HG03064 (cell line): ENCODE measurements at regions not wholly inside any gene's neighbourhood (a gene's known extent, or its start where the extent isn't known, plus 50 kb on each side); places are given as distances from the start of the nearest gene placed in this dataset.

Source experiments
- ATAC-seq: cut with Tn5 transposase; IDR thresholded peaks from one replicate; pipeline ENCODE4 v1.9.1; 2021; ENCODE audit warnings: low read depth; ENCODE audit not compliant: unreplicated experiment

GRCh38 chr18:71168557-71169145, 879.8 kb downstream of the SOCS6 start:
- ATAC-seq = no peak

- ATAC-seq = no peak
These were observed 847.6 kb downstream of the SOCS6 start for GRCh38 chr18:71136487-71136886.

GRCh38 chr18:71134122-71134521, 845.3 kb downstream of the SOCS6 start:
- no peak for ATAC-seq

GRCh38 chr18:71131918-71132317, 843.1 kb downstream of the SOCS6 start:
- ATAC-seq = no peak

- ATAC-seq = no peak
These were observed 841.5 kb downstream of the SOCS6 start for GRCh38 chr18:71130351-71130750.

- no peak for ATAC-seq
These were observed 836.7 kb downstream of the SOCS6 start for GRCh38 chr18:71125581-71125980.

- no peak for ATAC-seq
These were observed 827.7 kb downstream of the SOCS6 start for GRCh38 chr18:71116535-71116934.

- ATAC-seq = no peak
These were observed 826.4 kb downstream of the SOCS6 start for GRCh38 chr18:71115261-71115660.

GRCh38 chr18:71114550-71115210, 825.8 kb downstream of the SOCS6 start:
- ATAC-seq = no peak

- no peak for ATAC-seq
These were observed 818.4 kb downstream of the SOCS6 start for GRCh38 chr18:71107244-71107643.

- no peak for ATAC-seq
These were observed 817.9 kb downstream of the SOCS6 start for GRCh38 chr18:71106701-71107100.

GRCh38 chr18:71105994-71106546, 817.2 kb downstream of the SOCS6 start:
- ATAC-seq = no peak

GRCh38 chr18:71105078-71105819, 816.4 kb downstream of the SOCS6 start:
- no peak for ATAC-seq

GRCh38 chr18:71079606-71080005, 790.8 kb downstream of the SOCS6 start:
- no peak for ATAC-seq

GRCh38 chr18:71077451-71077850, 788.6 kb downstream of the SOCS6 start:
- ATAC-seq = no peak

GRCh38 chr18:71075147-71075546, 786.3 kb downstream of the SOCS6 start:
- ATAC-seq = no peak

GRCh38 chr18:71068338-71068737, 779.5 kb downstream of the SOCS6 start:
- no peak for ATAC-seq

- ATAC-seq = no peak
These were observed 761.0 kb downstream of the SOCS6 start for GRCh38 chr18:71049893-71050292.

GRCh38 chr18:71047882-71048281, 759.0 kb downstream of the SOCS6 start:
- ATAC-seq = no peak

GRCh38 chr18:71045331-71046065, 756.7 kb downstream of the SOCS6 start:
- ATAC-seq = no peak

- ATAC-seq = no peak
These were observed 751.3 kb downstream of the SOCS6 start for GRCh38 chr18:71040161-71040560.
